Keratinocyte (primary cell): ENCODE measurements at regions not wholly inside any gene's neighbourhood (a gene's known extent, or its start where the extent isn't known, plus 50 kb on each side); places are given as distances from the start of the nearest gene placed in this dataset.

Source experiments
- DNase-seq: peaks from one replicate; pipeline ENCODE4 v3.0.0-alpha.2; 2011; ENCODE audit warnings: low read depth, missing footprints, low spot score
- FAIRE-seq: peaks from 2 replicates; lab custom pipeline; 2011; peaks lifted over from hg19 to GRCh38; lab: Jason Lieb, UNC
- H2AFZ ChIP-seq: 2 replicates; pipeline ENCODE4 v1.6.0; 2012; ENCODE audit warnings: low read length, control low read depth, inconsistent platforms; ENCODE audit not compliant: control insufficient read depth
- H3K27ac ChIP-seq: 2 replicates; pipeline ENCODE4 v1.5.1; 2011; ENCODE audit warnings: low read length; ENCODE audit not compliant: control insufficient read depth, insufficient read depth
- H3K27me3 ChIP-seq: 3 replicates; pipeline ENCODE4 v1.6.0; 2011; ENCODE audit warnings: low read length; ENCODE audit not compliant: control insufficient read depth, insufficient read depth; ENCODE audit errors: extremely low read depth
- H3K36me3 ChIP-seq, 2 experiments: 2 replicates in 1 of 2; 3 replicates in 1 of 2; pipeline ENCODE4 v1.5.1; 2011; ENCODE audit warnings: low read length in 2 of 2, mild to moderate bottlenecking in 1 of 2; ENCODE audit not compliant: control insufficient read depth in 2 of 2, insufficient read depth in 2 of 2; ENCODE audit errors: extremely low read depth in 1 of 2
- H3K4me1 ChIP-seq: 3 replicates; pipeline ENCODE4 v1.5.1; 2011; ENCODE audit warnings: low read length; ENCODE audit not compliant: control insufficient read depth, insufficient read depth; ENCODE audit errors: extremely low read depth
- H3K4me2 ChIP-seq: 3 replicates; pipeline ENCODE4 v1.6.0; 2011; ENCODE audit warnings: low read depth, low read length; ENCODE audit not compliant: control insufficient read depth, insufficient read depth; ENCODE audit errors: extremely low read depth
- H3K4me3 ChIP-seq, 3 experiments: fragments of 200-600 bp in 1 of 3; sonication (generic) in 1 of 3; 2 replicates in 2 of 3; 3 replicates in 1 of 3; pipeline ENCODE4 v1.5.1; 2011 to 2016; ENCODE audit warnings: low read length in 3 of 3, mild to moderate bottlenecking in 3 of 3, control low read depth in 2 of 3, inconsistent platforms in 1 of 3, low read depth in 1 of 3, mixed read lengths in 1 of 3, mixed run types in 1 of 3, moderate library complexity in 1 of 3; ENCODE audit not compliant: control insufficient read depth in 2 of 3, insufficient read depth in 2 of 3; ENCODE audit errors: extremely low read depth in 1 of 3
- H3K79me2 ChIP-seq: 2 replicates; pipeline ENCODE4 v1.6.0; 2012; ENCODE audit warnings: low read length; ENCODE audit not compliant: control insufficient read depth, insufficient read depth
- H3K9ac ChIP-seq: 3 replicates; pipeline ENCODE4 v1.6.0; 2011; ENCODE audit warnings: low read length; ENCODE audit not compliant: control insufficient read depth, insufficient read depth; ENCODE audit errors: extremely low read depth
- H3K9me1 ChIP-seq: 3 replicates; pipeline ENCODE4 v1.6.0; 2011; ENCODE audit warnings: low read length; ENCODE audit not compliant: control insufficient read depth, insufficient read depth; ENCODE audit errors: extremely low read depth
- H3K9me3 ChIP-seq: 2 replicates; pipeline ENCODE4 v1.5.1; 2012; ENCODE audit warnings: low read depth, low read length; ENCODE audit not compliant: control insufficient read depth
- H4K20me1 ChIP-seq: 3 replicates; pipeline ENCODE4 v1.6.0; 2011; ENCODE audit warnings: low read length; ENCODE audit not compliant: control insufficient read depth, insufficient read depth; ENCODE audit errors: extremely low read depth
- EZH2 ChIP-seq: IDR thresholded peaks from one replicate; pipeline ENCODE4 v1.6.1; 2012; ENCODE audit warnings: inconsistent platforms, mild to moderate bottlenecking, low read length, moderate library complexity
- dilution Hi-C: fragments of 300-500 bp; cut with MboI; formaldehyde crosslinking; loops from one replicate; pipeline ENCODE4 v1.7.0; 2020; ENCODE audit warnings: low sequenced_read_pairs; ENCODE audit not compliant: extremely low pct_ligation_motif_present
- TF ChIP-seq, protein P1 (sequence below), 3 experiments: IDR thresholded peaks in 1 of 3; conservative IDR thresholded peaks in 1 of 3; optimal IDR thresholded peaks in 1 of 3; 2 replicates in 2 of 3; 3 replicates in 1 of 3; pipeline versions ENCODE3 to v1.5.1; 2011; ENCODE audit warnings: low read length in 3 of 3, mild to moderate bottlenecking in 3 of 3, moderate library complexity in 2 of 3, control low read depth in 1 of 3, inconsistent platforms in 1 of 3; ENCODE audit not compliant: insufficient read depth in 2 of 3; ENCODE audit errors: extremely low read depth in 1 of 3

DNA sequence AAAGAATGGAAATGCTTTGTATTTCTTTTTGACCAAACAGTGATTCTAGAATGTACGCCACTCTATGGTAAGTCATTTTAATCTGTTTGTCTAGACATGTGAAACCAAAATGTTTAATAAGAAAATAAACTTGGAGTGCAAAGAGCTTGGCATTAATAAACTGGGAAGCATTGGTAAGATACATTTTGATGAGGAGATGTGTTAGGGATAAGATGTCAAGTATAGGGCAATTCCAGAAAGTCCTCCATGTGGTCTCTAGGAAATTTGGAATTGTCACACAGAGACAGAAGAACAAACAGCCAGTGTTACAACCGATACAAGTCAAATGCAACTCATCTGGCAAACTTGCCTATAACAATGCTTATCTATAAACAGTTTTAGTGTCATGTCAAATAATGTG is 410.7 kb upstream of the SEMA3A start:
- no peaks in the 10 kb centered on the region for H3K9me1 ChIP-seq
- H2AFZ ChIP-seq, result no peak overlapping the region
- no peak overlapping the region for H3K9ac ChIP-seq
- no peaks in the 10 kb centered on the region for H3K4me1 ChIP-seq
- H3K27me3 ChIP-seq, result no peaks in the 10 kb centered on the region
- no peak overlapping the region for H3K4me2 ChIP-seq
- H3K27ac ChIP-seq, result no peak overlapping the region
- no peaks in the 10 kb centered on the region for H3K79me2 ChIP-seq
- dilution Hi-C loops, result no loop called here
- no peak for DNase-seq
- TF ChIP-seq, protein P1, sequence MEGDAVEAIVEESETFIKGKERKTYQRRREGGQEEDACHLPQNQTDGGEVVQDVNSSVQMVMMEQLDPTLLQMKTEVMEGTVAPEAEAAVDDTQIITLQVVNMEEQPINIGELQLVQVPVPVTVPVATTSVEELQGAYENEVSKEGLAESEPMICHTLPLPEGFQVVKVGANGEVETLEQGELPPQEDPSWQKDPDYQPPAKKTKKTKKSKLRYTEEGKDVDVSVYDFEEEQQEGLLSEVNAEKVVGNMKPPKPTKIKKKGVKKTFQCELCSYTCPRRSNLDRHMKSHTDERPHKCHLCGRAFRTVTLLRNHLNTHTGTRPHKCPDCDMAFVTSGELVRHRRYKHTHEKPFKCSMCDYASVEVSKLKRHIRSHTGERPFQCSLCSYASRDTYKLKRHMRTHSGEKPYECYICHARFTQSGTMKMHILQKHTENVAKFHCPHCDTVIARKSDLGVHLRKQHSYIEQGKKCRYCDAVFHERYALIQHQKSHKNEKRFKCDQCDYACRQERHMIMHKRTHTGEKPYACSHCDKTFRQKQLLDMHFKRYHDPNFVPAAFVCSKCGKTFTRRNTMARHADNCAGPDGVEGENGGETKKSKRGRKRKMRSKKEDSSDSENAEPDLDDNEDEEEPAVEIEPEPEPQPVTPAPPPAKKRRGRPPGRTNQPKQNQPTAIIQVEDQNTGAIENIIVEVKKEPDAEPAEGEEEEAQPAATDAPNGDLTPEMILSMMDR (optimal IDR thresholded peaks at IDR 0.05 in 1 of 3, IDR thresholded peaks at IDR 0.05 in 1 of 3, conservative IDR thresholded peaks at IDR 0.05 in 1 of 3; ENCODE audit: extremely low read depth in 1 of 3, insufficient read depth in 2 of 3, low read length in 3 of 3), result no peak
- no peak for TF ChIP-seq EZH2
- no peak overlapping the region for H3K4me3 ChIP-seq
- peaks cover 3% of the 10 kb centered on the region for H3K9me3 ChIP-seq
- no peak for FAIRE-seq
- H4K20me1 ChIP-seq, result no peaks in the 10 kb centered on the region
- H3K36me3 ChIP-seq, result no peaks in the 10 kb centered on the region

DNA sequence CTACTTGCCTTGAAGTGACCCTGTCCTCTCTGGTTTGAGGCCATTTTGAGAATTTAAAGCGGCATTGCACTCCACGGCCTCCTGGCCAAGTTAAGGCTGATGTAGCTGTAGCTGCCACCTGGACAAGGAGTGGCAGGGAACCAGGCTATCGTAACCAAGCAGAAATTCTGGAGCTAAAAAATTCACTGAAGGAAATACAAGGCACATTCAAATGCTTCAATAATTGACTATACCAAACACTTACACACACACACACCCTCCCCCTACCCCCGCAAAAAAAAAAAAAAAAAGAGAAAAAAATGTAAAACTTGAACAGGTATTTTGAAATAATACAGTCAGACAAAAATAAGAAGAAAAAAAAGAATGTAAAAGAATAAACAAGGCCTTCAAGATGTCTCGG is 409.0 kb upstream of the SEMA3A start:
- Histone ChIP-seq H3K9ac (no peak overlapping the region), H3K36me3 (no peaks in the 10 kb centered on the region), H2AFZ (no peak overlapping the region), H3K4me2 (no peak overlapping the region), H3K9me1 (no peaks in the 10 kb centered on the region), H3K9me3 (peaks cover 3% of the 10 kb centered on the region), H3K79me2 (no peaks in the 10 kb centered on the region), H3K4me1 (no peaks in the 10 kb centered on the region), H3K27me3 (no peaks in the 10 kb centered on the region), H3K27ac (no peak overlapping the region), H4K20me1 (no peaks in the 10 kb centered on the region), H3K4me3 (no peak overlapping the region)
- dilution Hi-C loops, result no loop called here
- no peak for TF ChIP-seq EZH2
- TF ChIP-seq, protein P1 (optimal IDR thresholded peaks at IDR 0.05 in 1 of 3, IDR thresholded peaks at IDR 0.05 in 1 of 3, conservative IDR thresholded peaks at IDR 0.05 in 1 of 3; ENCODE audit: extremely low read depth in 1 of 3, insufficient read depth in 2 of 3, low read length in 3 of 3), result no peak
- no peak for FAIRE-seq
- no peak for DNase-seq
